SK-N-SH treated with all-trans-retinoic acid at 6 μM for 48 hours (cell line): ENCODE measurements at regions not wholly inside any gene's neighbourhood (a gene's known extent, or its start where the extent isn't known, plus 50 kb on each side); places are given as distances from the start of the nearest gene placed in this dataset.

Experiments used
- ATAC-seq: fragments of 200-7000 bp; cut with Tn5 transposase; 3 replicates; pipeline ENCODE4 v1.9.1; 2020; ENCODE audit warnings: mild to moderate bottlenecking, moderate library complexity
- ARNTL ChIP-seq: fragments of 450-650 bp; formaldehyde crosslinking; IDR thresholded peaks from 2 replicates; pipeline ENCODE4 v1.5.0; 2020; ENCODE audit warnings: low read depth, mild to moderate bottlenecking, moderate library complexity, borderline replicate concordance
- BACH2 ChIP-seq: fragments of 250-450 bp; sonication (Bioruptor Pico); IDR thresholded peaks from 2 replicates; pipeline ENCODE4 v1.9.0; 2021; ENCODE audit warnings: mild to moderate bottlenecking, borderline replicate concordance
- CSDC2 ChIP-seq: fragments of 250-450 bp; sonication (Bioruptor Pico); IDR thresholded peaks from 2 replicates; pipeline ENCODE4 v1.5.0; 2020; ENCODE audit warnings: mild to moderate bottlenecking, moderate library complexity
- CSRNP3 ChIP-seq: fragments of 250-450 bp; sonication (Bioruptor Pico); IDR thresholded peaks from 2 replicates; pipeline ENCODE4 v1.5.1; 2021; ENCODE audit warnings: mild to moderate bottlenecking, moderate library complexity
- ESRRG ChIP-seq: fragments of 250-450 bp; sonication (Bioruptor Pico); IDR thresholded peaks from 2 replicates; pipeline ENCODE4 v1.6.1; 2021; ENCODE audit warnings: mild to moderate bottlenecking
- GLIS3 ChIP-seq: fragments of 250-450 bp; sonication (Bioruptor Pico); IDR thresholded peaks from 2 replicates; pipeline ENCODE4 v1.5.0; 2020; ENCODE audit warnings: mild to moderate bottlenecking, moderate library complexity
- ISL1 ChIP-seq: fragments of 250-450 bp; sonication (Bioruptor Pico); IDR thresholded peaks from 2 replicates; pipeline ENCODE4 v2.1.2; 2022; ENCODE audit warnings: mild to moderate bottlenecking, moderate library complexity
- OSR1 ChIP-seq: fragments of 250-450 bp; sonication (Bioruptor Pico); IDR thresholded peaks from 2 replicates; pipeline ENCODE4 v1.8.0; 2022; ENCODE audit warnings: moderate library complexity, mild to moderate bottlenecking, inconsistent platforms
- PATZ1 ChIP-seq: fragments of 250-450 bp; sonication (Bioruptor Pico); IDR thresholded peaks from 2 replicates; pipeline ENCODE4 v1.8.0; 2020; ENCODE audit warnings: mild to moderate bottlenecking, moderate library complexity, borderline replicate concordance
- POU6F1 ChIP-seq: fragments of 250-450 bp; sonication (Bioruptor Pico); IDR thresholded peaks from 2 replicates; pipeline ENCODE4 v1.8.0; 2021; ENCODE audit warnings: low read depth, mild to moderate bottlenecking, moderate library complexity, borderline replicate concordance
- RARB ChIP-seq: fragments of 250-450 bp; sonication (Bioruptor Pico); IDR thresholded peaks from 2 replicates; pipeline ENCODE4 v1.8.0; 2021; ENCODE audit warnings: mild to moderate bottlenecking, moderate library complexity
- SNAI2 ChIP-seq: fragments of 250-450 bp; sonication (Bioruptor Pico); IDR thresholded peaks from 2 replicates; pipeline ENCODE4 v1.5.0; 2020; ENCODE audit warnings: mild to moderate bottlenecking, moderate library complexity
- TCF4 ChIP-seq: fragments of 250-450 bp; sonication (Bioruptor Pico); IDR thresholded peaks from 2 replicates; pipeline ENCODE4 v1.8.0; 2021; ENCODE audit warnings: mild to moderate bottlenecking, moderate library complexity, borderline replicate concordance
- TOX ChIP-seq: fragments of 250-450 bp; sonication (Bioruptor Pico); IDR thresholded peaks from 2 replicates; pipeline ENCODE4 v1.8.0; 2021; ENCODE audit warnings: mild to moderate bottlenecking, moderate library complexity, borderline replicate concordance
- TSHZ2 ChIP-seq: fragments of 250-450 bp; sonication (Bioruptor Pico); IDR thresholded peaks from 2 replicates; pipeline ENCODE4 v1.5.0; 2020; ENCODE audit warnings: mild to moderate bottlenecking, moderate library complexity
- ZC3H10 ChIP-seq: fragments of 250-450 bp; sonication (Bioruptor Pico); IDR thresholded peaks from 2 replicates; pipeline ENCODE4 v1.5.1; 2021; ENCODE audit warnings: mild to moderate bottlenecking, moderate library complexity
- ZFP3 ChIP-seq: fragments of 250-450 bp; sonication (Bioruptor Pico); IDR thresholded peaks from 2 replicates; pipeline ENCODE4 v1.5.0; 2020; ENCODE audit warnings: mild to moderate bottlenecking, moderate library complexity
- ZFP30 ChIP-seq: fragments of 450-650 bp; formaldehyde crosslinking; IDR thresholded peaks from 2 replicates; pipeline ENCODE4 v1.5.0; 2022; ENCODE audit warnings: mild to moderate bottlenecking, moderate library complexity
- ZNF565 ChIP-seq: fragments of 450-650 bp; formaldehyde crosslinking; conservative IDR thresholded peaks from 2 replicates; pipeline ENCODE4 v1.5.0; 2020; ENCODE audit warnings: low read depth, mild to moderate bottlenecking, moderate library complexity
- ZNF70 ChIP-seq: fragments of 450-650 bp; formaldehyde crosslinking; IDR thresholded peaks from 2 replicates; pipeline ENCODE4 v1.5.0; 2020; ENCODE audit warnings: mild to moderate bottlenecking, moderate library complexity
- ZNF8 ChIP-seq: fragments of 450-650 bp; formaldehyde crosslinking; IDR thresholded peaks from 2 replicates; pipeline ENCODE4 v1.5.0; 2020; ENCODE audit warnings: mild to moderate bottlenecking, moderate library complexity

- TF ChIP-seq PATZ1 (no peak), ZNF70 (no peak), RARB (CRISPR knock-in tag) (no peak), TOX (CRISPR knock-in tag) (no peak), BACH2 (CRISPR knock-in tag) (no peak)
- TF ChIP-seq, all 23 proteins: peak for 0
- no peak for ATAC-seq
Measured at GRCh38 chr3:180466401-180467011, 135.5 kb upstream of the TTC14 start.

GRCh38 chr3:180467177-180467576 is 134.8 kb upstream of the TTC14 start:
- no peak for ATAC-seq
- no peak for TF ChIP-seq ZNF565 (CRISPR knock-in tag)
- TF ChIP-seq ZNF8 (CRISPR knock-in tag): no peak
- no peak for TF ChIP-seq ESRRG (CRISPR knock-in tag)
- TF ChIP-seq POU6F1: no peak
- no peak for TF ChIP-seq TSHZ2 (CRISPR knock-in tag)
- no peak for TF ChIP-seq CSRNP3 (CRISPR knock-in tag)
- TF ChIP-seq ARNTL (CRISPR knock-in tag): no peak
- no peak for TF ChIP-seq OSR1 (CRISPR knock-in tag)
- TF ChIP-seq SNAI2: no peak
- no peak for TF ChIP-seq CSDC2
- TF ChIP-seq TCF4: no peak
- no peak for TF ChIP-seq GLIS3 (CRISPR knock-in tag)
- no peak for TF ChIP-seq TOX (CRISPR knock-in tag)
- no peak for TF ChIP-seq ZFP3 (CRISPR knock-in tag)
- no peak for TF ChIP-seq PATZ1
- TF ChIP-seq ZC3H10 (CRISPR knock-in tag): no peak
- TF ChIP-seq ISL1 (CRISPR knock-in tag): no peak
- no peak for TF ChIP-seq ZNF70
- no peak for TF ChIP-seq RARB (CRISPR knock-in tag)
- no peak for TF ChIP-seq ZFP30 (CRISPR knock-in tag)

GRCh38 chr3:180469149-180469548 is 132.8 kb upstream of the TTC14 start:
- ATAC-seq: no peak
- no peak for TF ChIP-seq BACH2 (CRISPR knock-in tag)
- no peak for TF ChIP-seq ZFP3 (CRISPR knock-in tag)
- TF ChIP-seq ZNF565 (CRISPR knock-in tag): no peak
- no peak for TF ChIP-seq TOX (CRISPR knock-in tag)
- TF ChIP-seq OSR1 (CRISPR knock-in tag): no peak
- TF ChIP-seq SNAI2: no peak
- TF ChIP-seq PATZ1: no peak
- no peak for TF ChIP-seq TCF4
- TF ChIP-seq ISL1 (CRISPR knock-in tag): no peak
- TF ChIP-seq ZC3H10 (CRISPR knock-in tag): no peak
- TF ChIP-seq RARB (CRISPR knock-in tag): no peak
- no peak for TF ChIP-seq POU6F1
